ENCODE measurements at regions not wholly inside any gene's neighbourhood (a gene's known extent, or its start where the extent isn't known, plus 50 kb on each side); places are given as distances from the start of the nearest gene placed in this dataset.

DNA sequence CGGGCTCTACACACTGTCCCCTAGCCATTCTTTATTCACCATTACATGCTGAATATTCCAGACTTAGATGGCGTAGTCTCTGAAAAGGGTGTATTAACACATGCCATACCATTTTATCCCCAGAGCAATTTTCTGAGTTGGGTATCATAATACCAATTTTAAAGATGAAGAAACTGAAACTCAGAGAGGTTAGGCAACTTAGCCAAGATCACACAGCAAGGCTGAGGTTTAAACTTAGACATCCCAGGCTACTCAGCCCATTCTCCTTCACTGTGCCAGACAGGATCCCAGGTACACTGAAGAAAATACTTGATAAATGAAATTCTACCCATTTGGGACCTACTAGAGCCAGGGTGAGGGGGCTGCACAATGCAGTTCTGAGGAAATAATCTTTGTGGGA, 67.4 kb upstream of the ARHGAP36 start:
- H3K27ac Mint-ChIP-seq, result no peak overlapping the region
- no peaks in the 10 kb centered on the region for H3K9me3 Mint-ChIP-seq (ENCODE audit: low read depth)
- H3K27me3 Mint-ChIP-seq, result peaks cover 11% of the 10 kb centered on the region
- TF ChIP-seq CTCF (IDR thresholded peaks at IDR 0.05; ENCODE audit: unreplicated experiment), result no peak
- no peaks in the 10 kb centered on the region for H3K4me1 Mint-ChIP-seq (ENCODE audit: low read depth)
- no peak overlapping the region for H3K4me3 Mint-ChIP-seq (ENCODE audit: low read depth)
- no peaks in the 10 kb centered on the region for H3K36me3 Mint-ChIP-seq (ENCODE audit: insufficient read depth)
- no peak for DNase-seq (ENCODE audit: low spot score, unreplicated experiment)

DNA sequence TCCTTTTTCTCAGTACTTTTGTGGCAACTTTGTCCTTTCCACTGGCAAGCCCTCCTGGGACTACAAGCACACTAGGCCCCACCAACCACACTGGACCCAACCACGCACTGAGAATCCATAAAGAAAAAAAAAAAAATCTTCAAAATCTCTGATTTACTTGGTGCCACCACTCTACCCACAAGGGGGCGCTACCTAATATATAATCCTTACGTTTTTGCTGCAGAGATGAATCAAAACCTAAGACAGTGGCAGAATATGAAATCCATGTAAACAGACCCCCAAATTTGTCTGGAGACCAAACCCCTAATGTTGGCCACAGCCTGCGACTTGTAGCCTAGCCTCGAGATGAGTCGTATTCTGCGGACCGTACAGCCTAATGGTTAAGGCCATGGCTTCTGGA, 63.5 kb upstream of the ARHGAP36 start:
- peak; percentile 20 for DNase-seq (ENCODE audit: low spot score, unreplicated experiment)
- no peaks in the 10 kb centered on the region for H3K4me1 Mint-ChIP-seq (ENCODE audit: low read depth)
- H3K9me3 Mint-ChIP-seq (ENCODE audit: low read depth), result no peaks in the 10 kb centered on the region
- peaks cover 24% of the 10 kb centered on the region for H3K27me3 Mint-ChIP-seq
- no peak overlapping the region for H3K27ac Mint-ChIP-seq
- H3K36me3 Mint-ChIP-seq (ENCODE audit: insufficient read depth), result no peaks in the 10 kb centered on the region
- peak; percentile 83 for TF ChIP-seq CTCF (IDR thresholded peaks at IDR 0.05; ENCODE audit: unreplicated experiment)
- no peak overlapping the region for H3K4me3 Mint-ChIP-seq (ENCODE audit: low read depth)

DNA sequence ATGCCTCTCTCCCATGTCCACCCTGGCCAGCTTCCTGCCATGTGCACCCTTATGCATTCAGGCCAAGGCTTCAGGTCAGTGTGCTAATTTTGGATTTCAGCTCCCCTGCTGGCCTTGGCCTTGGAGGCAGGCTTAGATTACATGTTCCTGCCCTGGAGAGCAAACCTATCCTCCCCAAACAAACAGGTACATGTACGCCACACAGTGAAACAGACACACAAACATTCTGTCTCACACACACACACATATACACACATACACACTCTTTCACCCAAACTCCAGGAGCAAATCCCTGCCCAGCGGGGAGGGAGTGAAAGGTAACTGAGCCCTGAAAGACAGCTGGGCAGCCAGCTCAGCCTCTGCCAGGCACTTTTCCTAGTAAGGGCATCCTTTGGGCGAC, 62.7 kb upstream of the ARHGAP36 start:
- DNase-seq (ENCODE audit: low spot score, unreplicated experiment), result no peak
- no peak for TF ChIP-seq CTCF (IDR thresholded peaks at IDR 0.05; ENCODE audit: unreplicated experiment)
- no peaks in the 10 kb centered on the region for H3K9me3 Mint-ChIP-seq (ENCODE audit: low read depth)
- no peak overlapping the region for H3K27ac Mint-ChIP-seq
- no peaks in the 10 kb centered on the region for H3K4me1 Mint-ChIP-seq (ENCODE audit: low read depth)
- H3K36me3 Mint-ChIP-seq (ENCODE audit: insufficient read depth), result no peaks in the 10 kb centered on the region
- H3K27me3 Mint-ChIP-seq, result peaks cover 24% of the 10 kb centered on the region
- no peak overlapping the region for H3K4me3 Mint-ChIP-seq (ENCODE audit: low read depth)

DNA sequence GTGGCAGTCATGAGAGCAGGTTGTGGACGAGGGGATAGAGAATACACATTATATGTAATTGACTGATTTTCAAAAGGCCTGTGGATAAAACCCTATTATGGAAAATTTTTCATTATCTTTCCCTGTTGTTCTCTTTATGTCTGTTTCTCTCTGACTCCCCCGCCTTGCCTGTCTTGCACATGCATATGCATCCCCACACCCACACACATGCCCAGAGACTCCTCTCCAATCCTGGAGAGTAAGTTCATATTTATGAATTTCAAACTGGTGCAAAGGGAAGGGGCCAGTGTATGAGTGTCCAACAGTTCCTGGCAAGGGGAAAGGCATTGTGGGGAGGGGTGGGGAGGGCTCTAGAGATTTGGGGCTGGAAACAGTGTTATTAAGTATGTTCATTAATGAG, 60.8 kb upstream of the ARHGAP36 start:
- Mint-ChIP-seq H3K27me3 (peaks cover 29% of the 10 kb centered on the region), H3K36me3 (ENCODE audit: insufficient read depth) (no peaks in the 10 kb centered on the region), H3K4me1 (ENCODE audit: low read depth) (no peaks in the 10 kb centered on the region), H3K9me3 (ENCODE audit: low read depth) (no peaks in the 10 kb centered on the region), H3K4me3 (ENCODE audit: low read depth) (no peak overlapping the region), H3K27ac (no peak overlapping the region)
- TF ChIP-seq CTCF (IDR thresholded peaks at IDR 0.05; ENCODE audit: unreplicated experiment), result no peak
- DNase-seq (ENCODE audit: low spot score, unreplicated experiment), result no peak

- Mint-ChIP-seq H3K27me3 (peaks cover 22% of the 10 kb centered on the region), H3K27ac (no peak overlapping the region), H3K9me3 (ENCODE audit: low read depth) (peaks cover 3% of the 10 kb centered on the region), H3K4me3 (ENCODE audit: low read depth) (no peak overlapping the region), H3K36me3 (ENCODE audit: insufficient read depth) (no peaks in the 10 kb centered on the region), H3K4me1 (ENCODE audit: low read depth) (no peaks in the 10 kb centered on the region)
- DNase-seq (ENCODE audit: low spot score, unreplicated experiment), result no peak
- no peak for TF ChIP-seq CTCF (IDR thresholded peaks at IDR 0.05; ENCODE audit: unreplicated experiment)
These were observed 58.8 kb upstream of the ARHGAP36 start for GRCh38 chrX:130999360-130999759.
